T-helper 1 cell treated with Interleukin-12 subunit alpha and Interleukin-12 subunit beta and Interleukin-4 antibody, amounts not matched to agents 30 ng/mL and 1 ng/mL, for 36 hours (primary cell): ENCODE measurements at regions not wholly inside any gene's neighbourhood (a gene's known extent, or its start where the extent isn't known, plus 50 kb on each side); places are given as distances from the start of the nearest gene placed in this dataset.

ENCODE experiments used
- intact Hi-C: fragments of 100-400 bp; cut with micrococcal nuclease; formaldehyde crosslinking; loops from one replicate; pipeline ENCODE4 v1.15.1; 2024

GRCh38 chr4:104890598-104891275 lies 255.9 kb upstream of the TET2 start:
- intact Hi-C loops, result no loop called here

GRCh38 chr4:104896660-104897645 lies 249.7 kb upstream of the TET2 start:
- intact Hi-C loops, result no loop called here

GRCh38 chr4:104899863-104900262 lies 246.8 kb upstream of the TET2 start:
- intact Hi-C loops, result no loop called here

- intact Hi-C loops, result no loop called here
Observed at GRCh38 chr4:104901438-104901837, 245.2 kb upstream of the TET2 start.

- intact Hi-C loops, result no loop called here
Observed at GRCh38 chr4:104901961-104902605, 244.6 kb upstream of the TET2 start.

GRCh38 chr4:104905065-104905464 lies 241.6 kb upstream of the TET2 start:
- intact Hi-C loops, result no loop called here

- intact Hi-C loops, result no loop called here
Observed at GRCh38 chr4:104905546-104905945, 241.1 kb upstream of the TET2 start.

- intact Hi-C loops, result no loop called here
Observed at GRCh38 chr4:104906276-104906675, 240.4 kb upstream of the TET2 start.

GRCh38 chr4:104907074-104907649 lies 239.5 kb upstream of the TET2 start:
- intact Hi-C loops, result no loop called here

- intact Hi-C loops, result no loop called here
Observed at GRCh38 chr4:104907991-104908390, 238.7 kb upstream of the TET2 start.

GRCh38 chr4:104909376-104909775 lies 237.3 kb upstream of the TET2 start:
- intact Hi-C loops, result no loop called here

- intact Hi-C loops, result no loop called here
Observed at GRCh38 chr4:104912518-104912917, 234.2 kb upstream of the TET2 start.

- intact Hi-C loops, result no loop called here
Observed at GRCh38 chr4:104915373-104915772, 231.3 kb upstream of the TET2 start.

GRCh38 chr4:104915864-104916263 lies 230.8 kb upstream of the TET2 start:
- intact Hi-C loops, result no loop called here

GRCh38 chr4:104919406-104919805 lies 227.3 kb upstream of the TET2 start:
- intact Hi-C loops, result no loop called here

- intact Hi-C loops, result loop anchor here (1.0 to 10.0 kb wide), 3 partner anchors 36 to 375 kb away; no protein-coding TSS in a partner anchor
Observed at GRCh38 chr4:104930298-104930697, 216.4 kb upstream of the TET2 start.

- intact Hi-C loops, result loop anchor here (1.0 to 10.0 kb wide), 5 partner anchors 35 to 540 kb away; partner anchors contain the start of gene TET2
Observed at GRCh38 chr4:104930745-104931736, 215.6 kb upstream of the TET2 start.

GRCh38 chr4:104938624-104939023 lies 208.1 kb upstream of the TET2 start:
- intact Hi-C loops, result loop anchor here (1.0 to 10.0 kb wide), 5 partner anchors 28 to 769 kb away; partner anchors contain the start of genes GSTCD and INTS12

- intact Hi-C loops, result no loop called here
Observed at GRCh38 chr4:104940927-104941326, 205.7 kb upstream of the TET2 start.

- intact Hi-C loops, result no loop called here
Observed at GRCh38 chr4:104941661-104942062, 205.0 kb upstream of the TET2 start.
